GM19240 (cell line): ENCODE measurements at regions not wholly inside any gene's neighbourhood (a gene's known extent, or its start where the extent isn't known, plus 50 kb on each side); places are given as distances from the start of the nearest gene placed in this dataset.

Experiments used
- DNase-seq: peaks from one replicate; pipeline ENCODE4 v3.0.0; 2011; ENCODE audit warnings: low spot score; ENCODE audit not compliant: insufficient read length

GRCh38 chr5:152990217-152990616 lies 500.3 kb upstream of the GRIA1 start:
- no peak for DNase-seq

- DNase-seq = no peak
These were observed 499.8 kb upstream of the GRIA1 start for GRCh38 chr5:152990649-152991048.

GRCh38 chr5:152994033-152994680 lies 496.3 kb upstream of the GRIA1 start:
- DNase-seq = no peak

- DNase-seq = no peak
These were observed 495.2 kb upstream of the GRIA1 start for GRCh38 chr5:152995214-152995725.

GRCh38 chr5:153005711-153006110 lies 484.8 kb upstream of the GRIA1 start:
- no peak for DNase-seq

- DNase-seq = no peak
These were observed 483.8 kb upstream of the GRIA1 start for GRCh38 chr5:153006681-153007080.

GRCh38 chr5:153014194-153014593 lies 476.3 kb upstream of the GRIA1 start:
- DNase-seq = no peak

GRCh38 chr5:153018121-153018520 lies 472.3 kb upstream of the GRIA1 start:
- DNase-seq = no peak

GRCh38 chr5:153030755-153031725 lies 459.4 kb upstream of the GRIA1 start:
- no peak for DNase-seq

- no peak for DNase-seq
These were observed 451.0 kb upstream of the GRIA1 start for GRCh38 chr5:153039501-153039900.

GRCh38 chr5:153043886-153044285 lies 446.6 kb upstream of the GRIA1 start:
- DNase-seq = no peak

- no peak for DNase-seq
These were observed 439.8 kb upstream of the GRIA1 start for GRCh38 chr5:153050496-153051179.

- no peak for DNase-seq
These were observed 424.2 kb upstream of the GRIA1 start for GRCh38 chr5:153066281-153066680.

GRCh38 chr5:153067869-153068268 lies 422.6 kb upstream of the GRIA1 start:
- no peak for DNase-seq

GRCh38 chr5:153079396-153079795 lies 411.1 kb upstream of the GRIA1 start:
- DNase-seq = no peak

- no peak for DNase-seq
These were observed 409.5 kb upstream of the GRIA1 start for GRCh38 chr5:153080940-153081339.

- no peak for DNase-seq
These were observed 409.1 kb upstream of the GRIA1 start for GRCh38 chr5:153081385-153081784.

GRCh38 chr5:153084511-153084910 lies 406.0 kb upstream of the GRIA1 start:
- no peak for DNase-seq

GRCh38 chr5:153086486-153086885 lies 404.0 kb upstream of the GRIA1 start:
- DNase-seq = no peak

GRCh38 chr5:153088538-153088937 lies 401.9 kb upstream of the GRIA1 start:
- no peak for DNase-seq

- no peak for DNase-seq
These were observed 396.1 kb upstream of the GRIA1 start for GRCh38 chr5:153094333-153094732.

- DNase-seq = no peak
These were observed 394.1 kb upstream of the GRIA1 start for GRCh38 chr5:153096381-153096780.
